ENCODE measurements at regions not wholly inside any gene's neighbourhood (a gene's known extent, or its start where the extent isn't known, plus 50 kb on each side); places are given as distances from the start of the nearest gene placed in this dataset.

- no peak for TF ChIP-seq POLR2A (IDR thresholded peaks at IDR 0.05)
- no peak for TF ChIP-seq CTCF (IDR thresholded peaks at IDR 0.05)
- TF ChIP-seq POLR2AphosphoS5 (IDR thresholded peaks at IDR 0.05), result no peak
Observed at GRCh38 chr10:81532403-81532802, 342.6 kb upstream of the NRG3 start.

Measured in stomach (tissue), 4 donors.